Vagina (tissue), 2 donors: ENCODE measurements at regions not wholly inside any gene's neighbourhood (a gene's known extent, or its start where the extent isn't known, plus 50 kb on each side); places are given as distances from the start of the nearest gene placed in this dataset.

Source experiments
- POLR2A ChIP-seq, 2 donors: fragments of 450-650 bp; IDR thresholded peaks; one replicate each; pipeline ENCODE4 v1.6.1; 2017; ENCODE audit warnings: antibody characterized with exemption in 2 of 2, mild to moderate bottlenecking in 2 of 2, moderate library complexity in 2 of 2
- POLR2AphosphoS5 ChIP-seq, 2 donors: sonication (generic); formaldehyde crosslinking; IDR thresholded peaks; one replicate each; pipeline ENCODE4 v1.9.0; 2017; ENCODE audit warnings: antibody characterized with exemption in 2 of 2, mild to moderate bottlenecking in 2 of 2, low read depth in 1 of 2; ENCODE audit not compliant: insufficient read depth in 1 of 2

GRCh38 chr12:116672842-116673516, 64.9 kb downstream of the SPRING1 start:
- TF ChIP-seq POLR2AphosphoS5 (IDR thresholded peaks at IDR 0.05; ENCODE audit: insufficient read depth in 1 of 2, low read depth in 1 of 2) (no peak), POLR2A (IDR thresholded peaks at IDR 0.05) (no peak)
